Keratinocyte (primary cell): ENCODE measurements at regions not wholly inside any gene's neighbourhood (a gene's known extent, or its start where the extent isn't known, plus 50 kb on each side); places are given as distances from the start of the nearest gene placed in this dataset.

Source experiments
- DNase-seq: peaks from one replicate; pipeline ENCODE4 v3.0.0-alpha.2; 2011; ENCODE audit warnings: low read depth, missing footprints, low spot score
- FAIRE-seq: peaks from 2 replicates; lab custom pipeline; 2011; peaks lifted over from hg19 to GRCh38; lab: Jason Lieb, UNC
- H2AFZ ChIP-seq: 2 replicates; pipeline ENCODE4 v1.6.0; 2012; ENCODE audit warnings: low read length, control low read depth, inconsistent platforms; ENCODE audit not compliant: control insufficient read depth
- H3K27ac ChIP-seq: 2 replicates; pipeline ENCODE4 v1.5.1; 2011; ENCODE audit warnings: low read length; ENCODE audit not compliant: control insufficient read depth, insufficient read depth
- H3K27me3 ChIP-seq: 3 replicates; pipeline ENCODE4 v1.6.0; 2011; ENCODE audit warnings: low read length; ENCODE audit not compliant: control insufficient read depth, insufficient read depth; ENCODE audit errors: extremely low read depth
- H3K36me3 ChIP-seq, 2 experiments: 2 replicates in 1 of 2; 3 replicates in 1 of 2; pipeline ENCODE4 v1.5.1; 2011; ENCODE audit warnings: low read length in 2 of 2, mild to moderate bottlenecking in 1 of 2; ENCODE audit not compliant: control insufficient read depth in 2 of 2, insufficient read depth in 2 of 2; ENCODE audit errors: extremely low read depth in 1 of 2
- H3K4me1 ChIP-seq: 3 replicates; pipeline ENCODE4 v1.5.1; 2011; ENCODE audit warnings: low read length; ENCODE audit not compliant: control insufficient read depth, insufficient read depth; ENCODE audit errors: extremely low read depth
- H3K4me2 ChIP-seq: 3 replicates; pipeline ENCODE4 v1.6.0; 2011; ENCODE audit warnings: low read depth, low read length; ENCODE audit not compliant: control insufficient read depth, insufficient read depth; ENCODE audit errors: extremely low read depth
- H3K4me3 ChIP-seq, 3 experiments: fragments of 200-600 bp in 1 of 3; sonication (generic) in 1 of 3; 2 replicates in 2 of 3; 3 replicates in 1 of 3; pipeline ENCODE4 v1.5.1; 2011 to 2016; ENCODE audit warnings: low read length in 3 of 3, mild to moderate bottlenecking in 3 of 3, control low read depth in 2 of 3, inconsistent platforms in 1 of 3, low read depth in 1 of 3, mixed read lengths in 1 of 3, mixed run types in 1 of 3, moderate library complexity in 1 of 3; ENCODE audit not compliant: control insufficient read depth in 2 of 3, insufficient read depth in 2 of 3; ENCODE audit errors: extremely low read depth in 1 of 3
- H3K79me2 ChIP-seq: 2 replicates; pipeline ENCODE4 v1.6.0; 2012; ENCODE audit warnings: low read length; ENCODE audit not compliant: control insufficient read depth, insufficient read depth
- H3K9ac ChIP-seq: 3 replicates; pipeline ENCODE4 v1.6.0; 2011; ENCODE audit warnings: low read length; ENCODE audit not compliant: control insufficient read depth, insufficient read depth; ENCODE audit errors: extremely low read depth
- H3K9me1 ChIP-seq: 3 replicates; pipeline ENCODE4 v1.6.0; 2011; ENCODE audit warnings: low read length; ENCODE audit not compliant: control insufficient read depth, insufficient read depth; ENCODE audit errors: extremely low read depth
- H3K9me3 ChIP-seq: 2 replicates; pipeline ENCODE4 v1.5.1; 2012; ENCODE audit warnings: low read depth, low read length; ENCODE audit not compliant: control insufficient read depth
- H4K20me1 ChIP-seq: 3 replicates; pipeline ENCODE4 v1.6.0; 2011; ENCODE audit warnings: low read length; ENCODE audit not compliant: control insufficient read depth, insufficient read depth; ENCODE audit errors: extremely low read depth
- EZH2 ChIP-seq: IDR thresholded peaks from one replicate; pipeline ENCODE4 v1.6.1; 2012; ENCODE audit warnings: inconsistent platforms, mild to moderate bottlenecking, low read length, moderate library complexity
- dilution Hi-C: fragments of 300-500 bp; cut with MboI; formaldehyde crosslinking; loops from one replicate; pipeline ENCODE4 v1.7.0; 2020; ENCODE audit warnings: low sequenced_read_pairs; ENCODE audit not compliant: extremely low pct_ligation_motif_present
- TF ChIP-seq, protein P1 (sequence below), 3 experiments: IDR thresholded peaks in 1 of 3; conservative IDR thresholded peaks in 1 of 3; optimal IDR thresholded peaks in 1 of 3; 2 replicates in 2 of 3; 3 replicates in 1 of 3; pipeline versions ENCODE3 to v1.5.1; 2011; ENCODE audit warnings: low read length in 3 of 3, mild to moderate bottlenecking in 3 of 3, moderate library complexity in 2 of 3, control low read depth in 1 of 3, inconsistent platforms in 1 of 3; ENCODE audit not compliant: insufficient read depth in 2 of 3; ENCODE audit errors: extremely low read depth in 1 of 3

- Histone ChIP-seq H3K9me3 (no peaks in the 10 kb centered on the region), H3K27me3 (no peaks in the 10 kb centered on the region), H3K4me2 (no peak overlapping the region), H4K20me1 (no peaks in the 10 kb centered on the region), H3K9ac (no peak overlapping the region), H3K4me1 (no peaks in the 10 kb centered on the region), H3K9me1 (no peaks in the 10 kb centered on the region), H3K4me3 (no peak overlapping the region), H3K36me3 (no peaks in the 10 kb centered on the region), H2AFZ (no peak overlapping the region), H3K27ac (no peak overlapping the region), H3K79me2 (no peaks in the 10 kb centered on the region)
- dilution Hi-C loops, result no loop called here
- FAIRE-seq (no peak), DNase-seq (no peak)
- TF ChIP-seq, protein P1, sequence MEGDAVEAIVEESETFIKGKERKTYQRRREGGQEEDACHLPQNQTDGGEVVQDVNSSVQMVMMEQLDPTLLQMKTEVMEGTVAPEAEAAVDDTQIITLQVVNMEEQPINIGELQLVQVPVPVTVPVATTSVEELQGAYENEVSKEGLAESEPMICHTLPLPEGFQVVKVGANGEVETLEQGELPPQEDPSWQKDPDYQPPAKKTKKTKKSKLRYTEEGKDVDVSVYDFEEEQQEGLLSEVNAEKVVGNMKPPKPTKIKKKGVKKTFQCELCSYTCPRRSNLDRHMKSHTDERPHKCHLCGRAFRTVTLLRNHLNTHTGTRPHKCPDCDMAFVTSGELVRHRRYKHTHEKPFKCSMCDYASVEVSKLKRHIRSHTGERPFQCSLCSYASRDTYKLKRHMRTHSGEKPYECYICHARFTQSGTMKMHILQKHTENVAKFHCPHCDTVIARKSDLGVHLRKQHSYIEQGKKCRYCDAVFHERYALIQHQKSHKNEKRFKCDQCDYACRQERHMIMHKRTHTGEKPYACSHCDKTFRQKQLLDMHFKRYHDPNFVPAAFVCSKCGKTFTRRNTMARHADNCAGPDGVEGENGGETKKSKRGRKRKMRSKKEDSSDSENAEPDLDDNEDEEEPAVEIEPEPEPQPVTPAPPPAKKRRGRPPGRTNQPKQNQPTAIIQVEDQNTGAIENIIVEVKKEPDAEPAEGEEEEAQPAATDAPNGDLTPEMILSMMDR (optimal IDR thresholded peaks at IDR 0.05 in 1 of 3, IDR thresholded peaks at IDR 0.05 in 1 of 3, conservative IDR thresholded peaks at IDR 0.05 in 1 of 3; ENCODE audit: extremely low read depth in 1 of 3, insufficient read depth in 2 of 3, low read length in 3 of 3), result no peak
- TF ChIP-seq EZH2, result no peak
Observed at GRCh38 chr11:29485641-29486040, 531.2 kb downstream of the KCNA4 start.

GRCh38 chr11:29484548-29484947, 532.3 kb downstream of the KCNA4 start:
- no peaks in the 10 kb centered on the region for H3K9me3 ChIP-seq
- DNase-seq, result no peak
- H3K36me3 ChIP-seq, result no peaks in the 10 kb centered on the region
- no peak overlapping the region for H2AFZ ChIP-seq
- no peaks in the 10 kb centered on the region for H3K27me3 ChIP-seq
- no peak for TF ChIP-seq EZH2
- TF ChIP-seq, protein P1 (optimal IDR thresholded peaks at IDR 0.05 in 1 of 3, IDR thresholded peaks at IDR 0.05 in 1 of 3, conservative IDR thresholded peaks at IDR 0.05 in 1 of 3; ENCODE audit: extremely low read depth in 1 of 3, insufficient read depth in 2 of 3, low read length in 3 of 3), result no peak
- dilution Hi-C loops, result no loop called here
- no peaks in the 10 kb centered on the region for H3K79me2 ChIP-seq
- H3K9ac ChIP-seq, result no peak overlapping the region
- no peaks in the 10 kb centered on the region for H3K9me1 ChIP-seq
- H3K27ac ChIP-seq, result no peak overlapping the region
- no peaks in the 10 kb centered on the region for H4K20me1 ChIP-seq
- FAIRE-seq, result no peak
- H3K4me3 ChIP-seq, result no peak overlapping the region
- H3K4me2 ChIP-seq, result no peak overlapping the region
- no peaks in the 10 kb centered on the region for H3K4me1 ChIP-seq
